ENCODE measurements at regions not wholly inside any gene's neighbourhood (a gene's known extent, or its start where the extent isn't known, plus 50 kb on each side); places are given as distances from the start of the nearest gene placed in this dataset.
"Not testable (repeated sequence)": the region's sequence is repeated elsewhere in the genome, so short reads cannot be mapped to it uniquely, and the experiment has no call there.

- DNase-seq (ENCODE audit: low read depth), result no peak
- H3K4me3 ChIP-seq (ENCODE audit: low read length), result no peak overlapping the region
- TF ChIP-seq CTCF (conservative IDR thresholded peaks at IDR 0.05; ENCODE audit: low read length), result no peak
Observed at GRCh38 chr9:38127271-38127839, 58.3 kb upstream of the SHB start.

DNA sequence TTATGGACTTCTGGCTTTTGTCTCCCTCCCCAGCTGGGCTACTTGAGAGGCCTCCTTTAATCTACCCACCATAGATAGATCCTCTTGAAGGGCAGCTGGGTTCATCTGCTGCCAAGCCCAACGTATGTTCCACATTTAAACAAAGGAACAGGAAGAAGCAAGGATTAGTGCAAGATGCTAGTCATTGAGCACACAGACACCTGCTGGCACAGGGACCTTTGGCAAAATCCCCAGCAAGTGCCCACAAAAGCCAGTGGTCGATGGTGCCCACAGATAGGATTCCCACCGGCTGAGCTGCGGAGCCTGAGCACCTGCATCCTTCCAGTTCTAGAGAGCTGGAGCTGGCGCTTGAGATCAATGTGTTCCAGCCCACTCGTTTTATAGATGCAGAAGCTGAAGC lies 57.7 kb upstream of the SHB start:
- DNase-seq (ENCODE audit: low read depth), result no peak
- TF ChIP-seq CTCF (conservative IDR thresholded peaks at IDR 0.05; ENCODE audit: low read length), result no peak

GRCh38 chr9:38125889-38126288 lies 56.9 kb upstream of the SHB start:
- no peak for DNase-seq (ENCODE audit: low read depth)
- no peak for TF ChIP-seq CTCF (conservative IDR thresholded peaks at IDR 0.05; ENCODE audit: low read length)
- H3K4me3 ChIP-seq (ENCODE audit: low read length), result no peak overlapping the region

More for the DNA sequence above, 57.7 kb upstream of the SHB start:
- no peak overlapping the region for H3K4me3 ChIP-seq (ENCODE audit: low read length)

- H3K4me3 ChIP-seq (ENCODE audit: low read length); DNase-seq (ENCODE audit: low read depth): not testable (repeated sequence)
Observed at GRCh38 chr9:38123359-38123758, 54.3 kb upstream of the SHB start.

DNA sequence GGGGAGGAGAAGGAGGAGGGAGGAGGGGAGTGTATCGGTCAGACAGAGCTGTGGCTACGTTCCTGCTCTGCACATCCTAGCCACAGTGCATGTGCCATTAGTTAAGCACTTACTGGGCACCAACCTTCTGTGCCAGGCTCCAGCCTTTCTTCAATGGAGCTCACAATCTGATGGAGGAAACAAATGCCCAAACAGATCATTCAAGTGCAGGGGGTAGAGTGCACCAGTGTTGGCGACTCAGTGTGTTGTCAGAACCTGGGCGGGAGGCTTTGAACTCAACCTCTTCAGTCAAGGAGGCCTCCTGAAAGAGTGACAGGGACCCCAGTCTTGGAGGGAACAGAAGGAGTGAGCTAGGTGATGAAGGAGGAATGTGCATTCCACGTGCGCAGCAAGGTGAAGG lies 51.9 kb upstream of the SHB start:
- no peak overlapping the region for H3K4me3 ChIP-seq (ENCODE audit: low read length)
- TF ChIP-seq CTCF (conservative IDR thresholded peaks at IDR 0.05; ENCODE audit: low read length), result no peak
- no peak for DNase-seq (ENCODE audit: low read depth)

DNA sequence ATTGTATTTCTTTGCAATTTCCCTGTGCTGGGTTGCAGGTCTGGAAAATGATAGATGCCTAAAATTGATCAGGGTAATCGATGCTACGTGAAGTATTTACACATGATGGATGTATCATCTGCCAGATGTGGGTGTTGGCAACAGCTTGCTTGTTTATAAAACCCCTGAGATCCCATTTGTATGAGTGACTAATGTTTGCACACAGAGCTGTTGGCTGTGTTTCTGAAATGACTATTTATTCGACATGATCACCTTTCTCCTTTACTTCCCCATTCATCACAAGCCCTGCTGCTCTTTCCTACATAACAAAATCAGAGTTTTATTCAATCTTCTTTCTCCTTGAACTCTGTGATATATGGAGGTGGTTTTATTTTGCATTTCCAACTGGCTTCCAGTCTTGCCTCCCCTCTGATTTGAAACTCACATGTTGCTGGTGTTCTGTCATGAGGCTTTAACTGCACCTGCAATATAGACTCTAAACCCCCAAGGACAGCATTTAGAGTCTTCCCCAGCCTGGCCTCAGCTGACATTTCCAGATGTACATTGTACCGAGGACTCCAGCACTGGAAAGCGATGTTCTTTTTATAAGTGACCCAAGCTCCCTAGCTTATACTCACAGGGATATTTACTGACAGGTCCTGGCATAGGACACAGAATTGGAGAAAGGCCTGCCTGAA lies 50.7 kb upstream of the SHB start:
- no peak for DNase-seq (ENCODE audit: low read depth)
- H3K4me3 ChIP-seq (ENCODE audit: low read length), result no peak overlapping the region
- TF ChIP-seq CTCF (conservative IDR thresholded peaks at IDR 0.05; ENCODE audit: low read length), result no peak

DNA sequence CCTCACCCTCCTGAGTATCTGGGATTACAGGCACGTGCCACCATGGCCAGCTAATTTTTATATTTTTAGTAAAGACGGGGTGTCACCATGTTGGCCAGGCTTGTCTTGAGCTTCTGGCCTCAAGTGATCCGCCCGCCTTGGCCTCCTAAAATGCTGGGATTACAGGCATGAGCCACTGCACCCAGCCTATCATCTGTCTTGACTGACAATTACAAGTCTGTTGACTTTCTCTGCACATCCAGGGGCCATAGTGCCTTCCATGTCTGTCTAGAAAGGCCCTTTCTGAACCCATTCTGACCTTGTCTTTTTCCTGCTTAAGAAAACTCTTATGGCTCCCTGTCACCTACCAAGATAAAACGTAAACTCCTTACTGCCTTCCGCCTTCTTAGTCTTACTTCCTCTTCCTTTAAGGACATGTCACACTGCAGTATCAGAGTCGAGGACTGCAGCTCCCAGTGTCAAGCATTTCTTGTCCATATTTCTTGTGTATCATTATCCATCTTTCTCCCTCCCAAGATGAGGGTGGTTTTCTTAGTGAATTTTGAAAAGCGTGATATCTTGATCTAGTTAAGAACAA lies 49.9 kb upstream of the SHB start:
- no peak overlapping the region for H3K4me3 ChIP-seq (ENCODE audit: low read length)
- DNase-seq (ENCODE audit: low read depth), result no peak
- no peak for TF ChIP-seq CTCF (conservative IDR thresholded peaks at IDR 0.05; ENCODE audit: low read length)

All from AG10803 (cell line).